ENCODE measurements at regions not wholly inside any gene's neighbourhood (a gene's known extent, or its start where the extent isn't known, plus 50 kb on each side); places are given as distances from the start of the nearest gene placed in this dataset.

GRCh38 chr18:78825168-78825567 lies 154.4 kb upstream of the SALL3 start:
- no peak for TF ChIP-seq EZH2 (IDR thresholded peaks at IDR 0.05; ENCODE audit: low read length, missing control alignments)
- no peak for TF ChIP-seq CTCF (conservative IDR thresholded peaks at IDR 0.05 in 1 of 2, IDR thresholded peaks at IDR 0.05 in 1 of 2; ENCODE audit: low read depth in 1 of 2, low read length in 2 of 2)
- H3K4me2 ChIP-seq (ENCODE audit: extremely low read depth, insufficient read depth, low read length): no peak overlapping the region
- no peaks in the 10 kb centered on the region for H3K4me1 ChIP-seq (ENCODE audit: control insufficient read depth, extremely low read depth, insufficient read depth, low read length)
- no peak overlapping the region for H2AFZ ChIP-seq (ENCODE audit: low read length)
- no peaks in the 10 kb centered on the region for H3K27me3 ChIP-seq (ENCODE audit: control insufficient read depth, insufficient read depth, low read length)
- no peak overlapping the region for H3K9ac ChIP-seq (ENCODE audit: insufficient read depth, low read length)
- H3K9me3 ChIP-seq (ENCODE audit: control insufficient read depth, insufficient read depth, low read depth, low read length): no peaks in the 10 kb centered on the region
- no peaks in the 10 kb centered on the region for H3K79me2 ChIP-seq (ENCODE audit: control insufficient read depth, insufficient read depth, low read length)
- H3K4me3 ChIP-seq (replicated peaks in 1 of 4; ENCODE audit: control extremely low read depth in 1 of 4, insufficient read depth in 1 of 4, low read depth in 3 of 4, low read length in 4 of 4): no peak overlapping the region
- no peak overlapping the region for H3K27ac ChIP-seq (ENCODE audit: insufficient read depth, low read length)
- DNase-seq (ENCODE audit: low read depth in 2 of 2): no peak
- no peaks in the 10 kb centered on the region for H3K36me3 ChIP-seq (ENCODE audit: control insufficient read depth, insufficient read depth, low read length)
- H4K20me1 ChIP-seq (ENCODE audit: control insufficient read depth, extremely low read depth, insufficient read depth, low read length): no peaks in the 10 kb centered on the region

- Histone ChIP-seq H4K20me1 (ENCODE audit: control insufficient read depth, extremely low read depth, insufficient read depth, low read length) (no peaks in the 10 kb centered on the region), H3K79me2 (ENCODE audit: control insufficient read depth, insufficient read depth, low read length) (no peaks in the 10 kb centered on the region), H3K4me1 (ENCODE audit: control insufficient read depth, extremely low read depth, insufficient read depth, low read length) (no peaks in the 10 kb centered on the region), H3K36me3 (ENCODE audit: control insufficient read depth, insufficient read depth, low read length) (no peaks in the 10 kb centered on the region), H3K4me2 (ENCODE audit: extremely low read depth, insufficient read depth, low read length) (no peak overlapping the region), H3K9ac (ENCODE audit: insufficient read depth, low read length) (no peak overlapping the region), H3K4me3 (replicated peaks in 1 of 4; ENCODE audit: control extremely low read depth in 1 of 4, insufficient read depth in 1 of 4, low read depth in 3 of 4, low read length in 4 of 4) (no peak overlapping the region), H3K9me3 (ENCODE audit: control insufficient read depth, insufficient read depth, low read depth, low read length) (no peaks in the 10 kb centered on the region), H3K27ac (ENCODE audit: insufficient read depth, low read length) (no peak overlapping the region), H2AFZ (ENCODE audit: low read length) (no peak overlapping the region), H3K27me3 (ENCODE audit: control insufficient read depth, insufficient read depth, low read length) (no peaks in the 10 kb centered on the region)
- DNase-seq (ENCODE audit: low read depth in 2 of 2): no peak
- TF ChIP-seq CTCF (conservative IDR thresholded peaks at IDR 0.05 in 1 of 2, IDR thresholded peaks at IDR 0.05 in 1 of 2; ENCODE audit: low read depth in 1 of 2, low read length in 2 of 2): no peak
- no peak for TF ChIP-seq EZH2 (IDR thresholded peaks at IDR 0.05; ENCODE audit: low read length, missing control alignments)
These were observed 153.0 kb upstream of the SALL3 start for GRCh38 chr18:78826631-78827030.

- no peaks in the 10 kb centered on the region for H3K79me2 ChIP-seq (ENCODE audit: control insufficient read depth, insufficient read depth, low read length)
- TF ChIP-seq EZH2 (IDR thresholded peaks at IDR 0.05; ENCODE audit: low read length, missing control alignments) (no peak), CTCF (conservative IDR thresholded peaks at IDR 0.05 in 1 of 2, IDR thresholded peaks at IDR 0.05 in 1 of 2; ENCODE audit: low read depth in 1 of 2, low read length in 2 of 2) (no peak)
- no peaks in the 10 kb centered on the region for H3K4me1 ChIP-seq (ENCODE audit: control insufficient read depth, extremely low read depth, insufficient read depth, low read length)
- H3K9me3 ChIP-seq (ENCODE audit: control insufficient read depth, insufficient read depth, low read depth, low read length): no peaks in the 10 kb centered on the region
- no peak overlapping the region for H3K4me3 ChIP-seq (replicated peaks in 1 of 4; ENCODE audit: control extremely low read depth in 1 of 4, insufficient read depth in 1 of 4, low read depth in 3 of 4, low read length in 4 of 4)
- H4K20me1 ChIP-seq (ENCODE audit: control insufficient read depth, extremely low read depth, insufficient read depth, low read length): no peaks in the 10 kb centered on the region
- no peak for DNase-seq (ENCODE audit: low read depth in 2 of 2)
- no peaks in the 10 kb centered on the region for H3K36me3 ChIP-seq (ENCODE audit: control insufficient read depth, insufficient read depth, low read length)
- H3K9ac ChIP-seq (ENCODE audit: insufficient read depth, low read length): no peak overlapping the region
- H3K4me2 ChIP-seq (ENCODE audit: extremely low read depth, insufficient read depth, low read length): no peak overlapping the region
- no peaks in the 10 kb centered on the region for H3K27me3 ChIP-seq (ENCODE audit: control insufficient read depth, insufficient read depth, low read length)
- no peak overlapping the region for H3K27ac ChIP-seq (ENCODE audit: insufficient read depth, low read length)
- no peak overlapping the region for H2AFZ ChIP-seq (ENCODE audit: low read length)
These were observed 152.5 kb upstream of the SALL3 start for GRCh38 chr18:78827141-78827540.

All from fibroblast of lung (primary cell).